ENCODE measurements at regions not wholly inside any gene's neighbourhood (a gene's known extent, or its start where the extent isn't known, plus 50 kb on each side); places are given as distances from the start of the nearest gene placed in this dataset.

DNA sequence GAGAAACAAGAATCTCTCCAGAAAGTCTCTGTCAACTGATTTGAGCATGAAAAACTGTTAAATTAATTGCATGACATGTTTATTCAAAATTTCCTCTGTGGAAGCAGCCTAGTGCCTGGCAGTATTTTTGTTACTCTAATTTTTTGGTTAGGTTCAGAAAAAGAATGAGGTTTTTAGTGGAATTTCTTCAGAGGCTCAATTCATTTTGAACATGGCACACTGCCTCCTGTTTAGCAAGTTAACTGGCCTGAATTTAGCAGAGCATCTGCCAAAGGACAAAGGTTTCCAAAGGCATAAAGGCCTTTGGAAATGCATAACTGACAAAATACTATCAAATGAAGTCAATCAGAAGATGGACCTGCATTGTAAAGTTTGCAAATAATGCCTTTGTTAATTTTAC is 1326.5 kb downstream of the PLA2G4A start:
- TF ChIP-seq SNAI2 (CRISPR knock-in tag; IDR thresholded peaks at IDR 0.05), result no peak
- no peak for TF ChIP-seq ARNTL (CRISPR knock-in tag; IDR thresholded peaks at IDR 0.05; ENCODE audit: borderline replicate concordance, low read depth)
- TF ChIP-seq CSDC2 (CRISPR knock-in tag; IDR thresholded peaks at IDR 0.05), result no peak

Measured in SK-N-SH treated with all-trans-retinoic acid at 6 μM for 48 hours (cell line).